ENCODE measurements at regions not wholly inside any gene's neighbourhood (a gene's known extent, or its start where the extent isn't known, plus 50 kb on each side); places are given as distances from the start of the nearest gene placed in this dataset.
"Not testable (repeated sequence)": the region's sequence is repeated elsewhere in the genome, so short reads cannot be mapped to it uniquely, and the experiment has no call there.

DNA sequence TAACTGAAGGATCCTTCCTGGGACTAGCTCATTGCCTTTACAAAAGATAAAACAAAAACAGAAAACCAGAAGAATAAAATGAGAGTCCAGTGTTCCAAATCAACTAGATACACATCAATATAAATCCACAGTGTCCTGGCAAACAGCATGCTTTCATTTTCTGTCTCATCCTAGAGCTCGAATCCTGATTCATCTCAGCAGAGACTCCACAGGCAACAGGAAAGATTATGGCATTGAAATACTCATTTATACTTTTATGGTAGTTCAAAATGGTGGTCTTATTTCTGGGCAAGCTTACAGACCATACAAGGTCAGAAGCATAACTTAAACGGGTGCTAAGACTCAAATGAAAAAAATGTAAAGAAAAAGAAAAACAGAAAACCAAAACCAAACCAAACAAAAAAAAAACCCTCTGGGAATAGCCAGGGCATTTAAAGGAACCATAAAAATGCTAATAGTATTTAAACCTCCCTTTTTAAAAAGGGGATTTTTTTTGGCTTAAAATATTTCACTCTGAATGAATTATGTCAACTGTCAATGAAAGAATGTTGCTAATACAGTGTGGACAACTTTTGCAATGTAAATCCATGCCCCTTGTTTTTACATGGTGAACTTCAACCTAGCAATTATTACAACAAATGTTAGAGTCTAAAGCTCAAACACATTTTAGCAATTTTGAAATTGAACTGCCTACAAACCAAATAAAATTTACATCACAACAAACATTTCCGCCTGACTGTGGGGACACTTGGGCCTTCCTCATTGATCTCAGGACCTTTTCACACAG, 57.9 kb downstream of the GPR101 start:
- Mint-ChIP-seq H3K9me3 (peaks cover 2% of the 10 kb centered on the region), H3K36me3 (no peaks in the 10 kb centered on the region), H3K27ac (no peak overlapping the region), H3K4me3 (no peak overlapping the region), H3K27me3 (no peaks in the 10 kb centered on the region), H3K4me1 (no peaks in the 10 kb centered on the region)
- DNase-seq, result no peak
- CTCF ChIA-PET, result no interaction called here

DNA sequence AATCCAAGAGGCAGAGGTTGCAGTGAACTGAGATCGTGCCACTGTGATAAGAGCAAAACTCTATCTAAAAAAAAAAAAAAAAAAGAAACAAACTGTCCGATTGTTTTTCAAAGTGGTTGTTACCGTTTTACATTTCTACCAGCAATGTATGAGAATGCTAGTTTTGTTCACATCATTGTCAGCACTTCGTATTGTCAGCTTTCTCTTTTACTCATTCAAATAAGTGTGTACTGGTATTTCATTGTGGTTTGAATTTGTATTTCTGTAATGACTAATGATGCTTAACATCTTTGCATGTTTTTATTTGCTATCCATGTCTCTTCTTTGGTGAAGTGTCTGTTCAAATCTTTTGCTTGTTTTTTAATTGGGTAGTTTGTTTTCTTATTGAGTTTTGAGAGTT, 65.8 kb downstream of the GPR101 start:
- H3K9me3 Mint-ChIP-seq, result no peaks in the 10 kb centered on the region

DNA sequence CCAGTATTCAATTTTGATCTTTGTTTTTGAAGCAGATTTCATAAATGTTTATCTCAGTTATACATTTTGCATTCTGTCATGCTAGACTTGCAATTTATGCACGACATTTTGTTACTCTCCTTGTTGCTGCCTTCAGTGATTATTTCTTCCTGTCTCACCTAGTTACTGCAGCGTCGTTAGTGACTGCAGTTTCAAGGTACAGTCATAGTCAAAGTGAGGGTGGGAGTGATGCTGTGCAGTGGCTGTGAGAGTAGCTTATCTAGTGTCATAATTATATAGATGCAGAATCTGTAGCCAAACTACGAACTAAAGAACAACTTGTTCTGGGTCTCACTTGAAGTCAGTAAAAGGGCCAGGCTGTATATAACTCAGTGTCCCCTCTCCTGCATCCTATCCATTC, 69.8 kb downstream of the GPR101 start:
- no peak overlapping the region for H3K4me3 Mint-ChIP-seq
- CTCF ChIA-PET, result no interaction called here
- no peaks in the 10 kb centered on the region for H3K27me3 Mint-ChIP-seq
- no peak overlapping the region for H3K27ac Mint-ChIP-seq
- peaks cover 2% of the 10 kb centered on the region for H3K4me1 Mint-ChIP-seq
- no peaks in the 10 kb centered on the region for H3K36me3 Mint-ChIP-seq
- DNase-seq, result no peak
- no peaks in the 10 kb centered on the region for H3K9me3 Mint-ChIP-seq

More for the DNA sequence above, 65.8 kb downstream of the GPR101 start:
- peaks cover 2% of the 10 kb centered on the region for H3K4me1 Mint-ChIP-seq
- CTCF ChIA-PET, result no interaction called here
- H3K36me3 Mint-ChIP-seq, result no peaks in the 10 kb centered on the region
- DNase-seq, result no peak
- H3K27ac Mint-ChIP-seq, result no peak overlapping the region
- H3K27me3 Mint-ChIP-seq, result no peaks in the 10 kb centered on the region
- H3K4me3 Mint-ChIP-seq, result no peak overlapping the region

DNA sequence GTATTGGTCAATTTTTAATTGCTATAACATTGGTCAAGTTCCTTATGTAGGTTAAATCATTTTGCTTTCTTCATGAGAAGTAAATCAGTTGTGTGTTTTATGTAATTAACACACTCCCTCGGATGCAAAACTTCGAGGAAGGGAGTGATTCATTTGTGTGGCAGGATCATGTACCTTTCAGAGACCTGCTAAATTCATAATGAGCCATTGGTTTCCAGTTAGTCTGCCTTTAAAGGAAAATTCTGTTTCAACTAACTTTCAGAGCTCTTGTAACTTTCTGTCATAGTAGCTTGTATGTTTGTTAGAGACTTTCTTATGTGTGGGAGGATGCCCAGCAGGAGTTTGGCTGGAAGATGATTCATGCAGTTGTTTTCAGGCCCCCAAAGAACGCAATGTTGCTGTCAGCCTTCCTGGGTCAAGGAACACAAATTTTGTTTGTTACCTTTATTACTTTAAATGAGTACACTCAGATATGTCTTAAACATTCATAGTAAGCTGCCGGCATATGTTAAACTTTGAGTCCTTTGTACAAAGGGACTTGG, 72.1 kb downstream of the GPR101 start:
- CTCF ChIA-PET, result interaction anchor here (1.4 kb wide), 1 partner anchor 232 kb away, joined by 3 read pairs; no protein-coding TSS in a partner anchor
- Mint-ChIP-seq H3K4me1 (peaks cover 2% of the 10 kb centered on the region), H3K9me3 (no peaks in the 10 kb centered on the region)

DNA sequence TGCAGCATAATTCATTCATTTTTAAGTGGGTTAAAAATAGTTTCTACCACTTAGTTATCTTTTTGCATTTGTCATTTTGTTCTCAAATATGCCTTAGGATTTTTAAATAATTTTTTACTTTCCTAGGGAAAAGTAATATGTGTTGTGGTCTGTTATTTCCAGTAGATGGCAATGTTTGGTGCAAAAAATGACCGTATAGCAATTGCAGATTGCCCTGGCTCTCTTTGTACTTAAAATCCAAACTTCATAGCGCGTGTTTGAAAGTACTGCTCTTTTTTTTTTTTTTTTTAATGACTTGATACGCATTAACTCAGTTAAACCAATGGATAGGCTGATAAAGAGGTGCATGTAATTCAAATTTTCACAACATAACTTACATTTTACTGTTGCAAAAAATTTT, 74.4 kb upstream of the RBMX start:
- H3K36me3 Mint-ChIP-seq, result no peaks in the 10 kb centered on the region
- CTCF ChIA-PET, result interaction anchor here (2.2 to 5.2 kb wide), 2 partner anchors 97 to 239 kb away, joined by 8 to 29 read pairs; no protein-coding TSS in a partner anchor
- no peaks in the 10 kb centered on the region for H3K27me3 Mint-ChIP-seq
- H3K9me3 Mint-ChIP-seq, result no peaks in the 10 kb centered on the region
- H3K4me3 Mint-ChIP-seq, result no peak overlapping the region
- no peak for DNase-seq
- no peak overlapping the region for H3K27ac Mint-ChIP-seq
- H3K4me1 Mint-ChIP-seq, result no peaks in the 10 kb centered on the region

More for the DNA sequence above, 72.1 kb downstream of the GPR101 start:
- Mint-ChIP-seq H3K36me3 (no peaks in the 10 kb centered on the region), H3K27ac (no peak overlapping the region), H3K27me3 (no peaks in the 10 kb centered on the region), H3K4me3 (no peak overlapping the region)
- no peak for DNase-seq

DNA sequence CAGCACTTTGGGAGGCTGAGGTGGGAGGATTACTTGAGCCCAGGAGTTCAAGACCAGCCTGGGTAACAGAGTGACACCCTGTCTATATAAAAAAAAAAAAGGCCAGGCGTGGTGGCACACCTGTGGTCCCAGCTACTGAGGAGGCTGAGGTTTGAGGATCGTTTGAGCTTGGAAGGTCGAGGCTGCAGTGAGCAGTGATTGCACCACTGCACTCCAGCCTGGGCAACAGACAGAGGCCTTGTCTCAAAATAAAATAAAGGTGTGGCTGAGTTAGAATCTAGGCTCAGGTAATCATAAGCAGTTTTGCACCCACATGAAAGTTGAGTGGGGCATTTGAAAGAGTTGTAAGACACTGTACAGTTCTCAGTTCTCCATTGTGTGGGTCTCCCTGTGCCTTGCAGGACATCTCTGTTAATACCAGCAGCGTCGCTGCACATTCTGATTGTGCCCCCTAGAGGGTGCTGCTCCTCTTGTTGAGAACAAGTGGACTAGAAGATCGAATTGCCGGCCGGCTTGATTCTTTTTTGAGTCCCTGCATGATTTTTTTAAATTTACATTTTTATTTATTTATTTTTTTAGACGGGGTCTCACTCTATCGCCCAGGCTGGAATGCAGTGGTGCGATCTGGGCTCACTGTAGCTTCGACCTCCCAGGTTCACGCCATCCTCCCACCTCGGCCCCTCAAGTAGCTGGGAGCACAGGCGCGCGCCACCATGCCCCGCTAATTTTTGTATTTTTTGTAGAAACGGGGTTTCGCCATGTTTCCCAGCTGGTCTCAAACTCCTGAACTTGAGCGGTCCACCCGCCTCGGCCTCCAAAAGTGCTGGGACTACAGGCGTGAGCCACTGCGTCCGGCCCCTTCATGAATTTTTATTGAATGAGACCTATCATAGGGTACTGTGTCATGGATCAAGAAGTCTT, 73.6 kb upstream of the RBMX start:
- CTCF ChIA-PET, result interaction anchor here (0.5 to 5.2 kb wide), 3 partner anchors 98 to 239 kb away, joined by 3 to 29 read pairs (median 8); no protein-coding TSS in a partner anchor
- Mint-ChIP-seq H3K9me3 (no peaks in the 10 kb centered on the region), H3K4me1 (no peaks in the 10 kb centered on the region), H3K36me3 (no peaks in the 10 kb centered on the region), H3K4me3 (no peak overlapping the region), H3K27ac (no peak overlapping the region), H3K27me3 (no peaks in the 10 kb centered on the region)
- peak; percentile 73 for DNase-seq

DNA sequence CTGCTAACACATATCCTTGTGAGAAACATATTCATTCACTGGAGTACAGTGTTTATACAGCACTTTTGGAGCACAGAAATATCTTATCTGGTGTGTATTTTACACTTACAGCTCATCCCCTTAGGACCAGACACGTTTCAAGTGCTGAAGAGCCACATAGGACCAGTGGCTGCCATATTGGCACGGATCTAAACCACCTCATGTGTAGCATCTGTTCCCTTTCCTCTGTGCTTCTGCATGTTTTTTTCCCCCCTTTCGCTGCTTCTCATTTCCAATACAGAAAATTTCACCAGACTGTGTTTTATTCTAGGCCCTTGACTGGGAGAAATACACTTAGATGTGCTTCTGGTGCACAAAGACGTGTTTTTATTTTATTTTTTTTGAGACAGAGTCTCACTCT, 69.7 kb upstream of the RBMX start:
- no peak for DNase-seq
- CTCF ChIA-PET, result no interaction called here
- H3K9me3 Mint-ChIP-seq, result no peaks in the 10 kb centered on the region
- H3K4me3 Mint-ChIP-seq, result no peak overlapping the region
- no peaks in the 10 kb centered on the region for H3K4me1 Mint-ChIP-seq
- H3K36me3 Mint-ChIP-seq, result no peaks in the 10 kb centered on the region
- H3K27ac Mint-ChIP-seq, result no peak overlapping the region
- no peaks in the 10 kb centered on the region for H3K27me3 Mint-ChIP-seq

DNA sequence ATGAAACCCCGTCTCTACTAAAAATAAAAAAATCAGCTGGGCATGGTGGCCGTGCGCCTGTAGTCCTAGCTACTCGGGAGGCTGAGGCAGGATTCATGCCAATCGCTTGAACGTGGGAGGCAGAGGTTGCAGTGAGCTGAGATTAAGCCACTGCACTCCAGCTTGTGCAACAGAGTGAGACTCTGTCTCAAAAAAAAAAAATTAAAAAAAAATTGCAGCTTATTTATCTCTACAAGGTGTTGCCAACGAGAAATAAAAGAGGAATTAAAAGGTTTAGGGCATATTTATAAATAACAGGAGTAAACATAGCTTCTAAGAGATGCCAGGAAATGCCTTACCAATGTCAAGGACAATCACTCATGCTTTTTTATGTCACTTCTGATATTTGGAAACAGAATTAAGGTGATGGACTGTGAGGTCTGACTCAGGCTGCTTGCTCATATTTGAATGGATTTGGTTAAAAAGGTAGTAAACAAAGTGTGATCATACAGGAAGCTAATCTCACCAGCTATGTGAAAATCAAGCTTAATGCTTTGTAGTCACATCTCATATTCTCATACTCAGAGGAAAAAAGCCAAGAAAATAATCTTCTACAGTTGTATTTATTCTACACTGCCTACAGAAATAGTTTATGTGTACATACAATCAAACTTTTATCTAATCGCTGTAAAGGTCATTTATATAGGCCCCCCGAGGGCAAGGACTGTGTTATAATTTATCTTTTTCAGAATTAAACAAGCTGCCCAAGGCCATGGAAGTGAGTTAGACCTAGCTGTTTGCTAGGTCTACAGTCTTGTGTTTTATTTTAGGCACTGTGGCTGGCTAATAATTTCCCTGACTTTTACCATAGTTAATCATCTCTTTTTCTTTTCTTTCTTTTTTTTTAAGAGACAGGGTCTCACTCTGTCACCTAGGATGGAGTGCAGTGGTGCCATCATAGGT, 61.1 kb upstream of the RBMX start:
- Mint-ChIP-seq H3K27me3 (no peaks in the 10 kb centered on the region), H3K4me3 (no peak overlapping the region), H3K36me3 (no peaks in the 10 kb centered on the region), H3K27ac (no peak overlapping the region), H3K4me1 (peaks cover under 1% of the 10 kb centered on the region), H3K9me3 (no peaks in the 10 kb centered on the region)
- CTCF ChIA-PET, result no interaction called here
- no peak for DNase-seq

DNA sequence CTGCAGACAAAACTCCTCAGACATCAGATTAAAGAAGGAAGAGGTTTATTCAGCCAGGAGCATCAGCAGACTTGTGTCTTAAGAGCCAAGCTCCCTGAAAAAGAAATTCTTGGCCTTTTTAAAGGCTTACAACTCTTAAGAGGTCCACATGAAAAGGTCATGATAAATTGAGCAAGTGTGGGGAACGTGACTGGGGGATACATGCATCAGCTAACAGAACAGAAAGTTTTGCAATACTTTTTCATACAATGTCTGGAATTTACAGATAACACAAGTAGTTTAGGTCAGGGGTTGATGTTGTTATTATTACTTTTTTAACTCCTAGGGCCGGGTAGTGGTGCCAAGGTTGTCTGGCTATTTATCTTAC, 55.6 kb upstream of the RBMX start:
- Mint-ChIP-seq H3K27me3 (no peaks in the 10 kb centered on the region), H3K4me3 (peak overlapping the region; percentile 21), H3K36me3 (peaks cover 4% of the 10 kb centered on the region), H3K9me3 (no peaks in the 10 kb centered on the region), H3K4me1 (peaks cover 19% of the 10 kb centered on the region), H3K27ac (peak overlapping the region; percentile 89)
- DNase-seq, result no peak
- CTCF ChIA-PET, result no interaction called here

DNA sequence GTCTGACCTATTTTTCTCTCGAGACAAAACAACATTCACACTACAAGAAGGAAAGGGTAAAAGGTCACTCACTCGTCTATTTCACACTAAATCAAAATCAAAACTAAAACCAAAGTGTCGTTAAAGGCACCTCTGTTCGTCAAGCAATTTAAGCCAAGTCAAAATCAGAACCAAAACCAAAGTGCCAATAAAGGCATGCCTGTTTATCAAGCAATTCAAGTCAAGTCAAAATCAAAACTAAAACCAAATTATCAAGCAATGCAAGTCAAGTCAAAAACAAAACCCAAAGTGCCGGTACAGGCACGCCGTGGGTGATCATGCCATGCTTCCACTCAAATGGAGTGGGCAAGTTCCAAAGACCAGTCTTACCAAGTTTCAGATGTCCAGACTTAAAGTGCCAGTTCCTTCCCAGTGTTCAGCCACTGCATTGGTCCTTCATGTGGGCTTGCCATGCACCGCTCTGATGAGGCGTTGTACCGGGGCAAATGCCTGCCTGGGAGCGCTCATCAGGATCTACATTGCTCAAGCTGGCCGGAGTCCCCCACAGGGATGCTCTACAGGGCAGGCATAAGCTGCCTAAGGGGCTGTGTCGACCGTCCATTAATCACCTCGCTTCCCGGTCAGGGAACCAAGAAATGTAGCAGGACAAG, 55.1 kb upstream of the RBMX start:
- Mint-ChIP-seq H3K4me1 (peaks cover 19% of the 10 kb centered on the region), H3K27ac (peak overlapping the region; percentile 89), H3K4me3 (peak overlapping the region; percentile 21)
- H3K9me3 Mint-ChIP-seq, H3K36me3 Mint-ChIP-seq, CTCF ChIA-PET, H3K27me3 Mint-ChIP-seq: not testable (repeated sequence)
- peak; percentile 39 for DNase-seq

DNA sequence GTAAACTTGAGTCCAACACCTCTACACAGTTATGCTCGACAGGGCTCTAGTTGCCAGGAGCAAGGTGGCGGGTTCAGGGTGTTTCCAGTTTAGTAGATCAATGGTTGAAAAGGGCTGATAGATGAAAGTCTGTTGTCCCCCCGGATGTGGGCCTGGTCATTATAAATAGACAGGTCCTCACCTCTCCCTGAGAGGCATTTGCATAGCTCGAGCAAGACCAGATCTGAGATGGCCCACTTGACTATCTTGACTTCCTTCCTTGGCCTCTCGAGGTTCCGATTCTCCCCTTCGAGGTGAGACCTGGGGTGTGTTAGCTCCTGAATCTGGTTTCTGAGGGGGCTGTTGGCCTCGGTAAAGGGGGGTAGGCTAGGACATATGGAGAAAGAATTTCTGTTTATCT, 54.1 kb upstream of the RBMX start:
- H3K4me3 Mint-ChIP-seq, CTCF ChIA-PET, DNase-seq, H3K9me3 Mint-ChIP-seq, H3K27me3 Mint-ChIP-seq, H3K27ac Mint-ChIP-seq, H3K36me3 Mint-ChIP-seq: not testable (repeated sequence)
- peaks cover 19% of the 10 kb centered on the region for H3K4me1 Mint-ChIP-seq

DNA sequence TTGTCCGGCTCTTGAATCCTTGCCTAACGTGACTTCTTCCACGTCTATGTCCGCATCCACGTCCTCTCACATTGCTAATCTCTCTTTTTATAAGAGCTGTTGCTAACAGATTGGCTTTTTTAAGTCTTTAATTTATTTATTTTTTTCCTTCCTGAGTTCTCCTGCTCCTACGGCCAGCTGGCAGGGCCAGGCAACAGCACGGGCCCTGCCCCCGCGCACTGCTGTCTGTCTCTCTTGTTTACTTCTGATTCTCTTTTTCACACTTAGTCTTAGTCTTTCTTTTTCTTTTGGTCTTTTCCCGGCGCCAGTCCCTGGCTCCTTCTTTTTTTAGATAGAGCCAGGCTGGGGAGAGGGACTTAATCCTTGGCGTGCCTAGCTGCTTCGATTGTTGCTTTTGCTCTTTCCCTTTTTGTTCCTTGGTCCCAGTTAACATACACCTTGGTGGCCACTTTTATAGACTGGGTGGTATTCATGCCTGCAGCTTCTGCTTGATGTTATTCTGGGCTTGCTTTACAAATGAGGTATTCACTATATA, 53.2 kb upstream of the RBMX start:
- DNase-seq, result no peak
- H3K9me3 Mint-ChIP-seq, result no peaks in the 10 kb centered on the region
- H3K27me3 Mint-ChIP-seq, result no peaks in the 10 kb centered on the region
- CTCF ChIA-PET, result no interaction called here
- H3K36me3 Mint-ChIP-seq, result peaks cover 4% of the 10 kb centered on the region
- H3K27ac Mint-ChIP-seq, result no peak overlapping the region
- peaks cover 19% of the 10 kb centered on the region for H3K4me1 Mint-ChIP-seq
- no peak overlapping the region for H3K4me3 Mint-ChIP-seq

DNA sequence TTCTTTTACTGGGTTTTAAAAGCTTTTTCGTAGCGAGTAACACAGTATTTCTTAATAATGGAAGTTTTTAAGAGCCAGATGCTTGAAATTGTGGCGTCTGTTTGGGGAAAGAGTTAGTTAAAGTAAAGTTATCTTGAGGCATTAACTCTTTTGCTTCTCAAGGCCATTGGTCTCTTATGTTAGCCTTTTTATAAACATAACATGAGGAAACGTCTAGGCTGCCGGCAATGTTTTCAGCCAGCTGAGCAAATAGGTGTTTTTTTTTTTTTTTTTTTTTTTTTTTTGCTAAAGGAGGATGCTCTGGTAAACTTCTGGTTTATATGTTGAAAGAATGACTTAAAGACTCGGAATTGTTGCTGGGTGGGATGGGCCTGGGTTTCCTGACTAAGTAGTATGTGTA, 51.1 kb upstream of the RBMX start:
- Mint-ChIP-seq H3K36me3 (peaks cover 4% of the 10 kb centered on the region), H3K4me3 (no peak overlapping the region), H3K27me3 (no peaks in the 10 kb centered on the region), H3K4me1 (peaks cover 18% of the 10 kb centered on the region), H3K9me3 (no peaks in the 10 kb centered on the region), H3K27ac (no peak overlapping the region)
- no peak for DNase-seq
- CTCF ChIA-PET, result no interaction called here

All from activated naive CD4-positive, alpha-beta T cell treated with anti-CD3 and anti-CD28 coated beads, Interleukin-2, amount 10 ng/mL, durations not matched to agents 7 days and 5 days (primary cell).